ENCODE measurements at regions not wholly inside any gene's neighbourhood (a gene's known extent, or its start where the extent isn't known, plus 50 kb on each side); places are given as distances from the start of the nearest gene placed in this dataset.

GRCh38 chr22:27533105-27533745 is 268.3 kb downstream of the MN1 start:
- DNase-seq (ENCODE audit: low read depth in 3 of 3), result no peak

DNA sequence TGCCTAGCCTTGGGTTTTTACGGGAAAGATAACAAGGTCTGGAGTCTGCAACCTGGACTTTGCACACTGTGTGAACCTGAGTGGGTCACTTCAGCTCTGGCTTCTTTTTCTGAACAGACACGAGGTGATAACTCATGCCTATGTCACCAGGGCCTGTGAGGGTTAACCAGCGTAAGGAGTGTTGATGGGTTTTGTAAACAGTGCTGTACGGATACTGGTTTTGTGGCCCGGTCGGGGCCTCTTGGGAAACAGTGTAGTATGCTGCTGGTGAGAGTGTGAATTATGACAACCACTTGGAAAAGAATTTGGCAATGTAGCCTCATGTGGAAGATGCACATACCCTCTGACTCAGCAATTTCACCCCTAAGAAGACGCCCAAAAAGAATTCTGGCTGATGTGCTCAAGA is 266.8 kb downstream of the MN1 start:
- no peak for DNase-seq (ENCODE audit: low read depth in 3 of 3)

DNA sequence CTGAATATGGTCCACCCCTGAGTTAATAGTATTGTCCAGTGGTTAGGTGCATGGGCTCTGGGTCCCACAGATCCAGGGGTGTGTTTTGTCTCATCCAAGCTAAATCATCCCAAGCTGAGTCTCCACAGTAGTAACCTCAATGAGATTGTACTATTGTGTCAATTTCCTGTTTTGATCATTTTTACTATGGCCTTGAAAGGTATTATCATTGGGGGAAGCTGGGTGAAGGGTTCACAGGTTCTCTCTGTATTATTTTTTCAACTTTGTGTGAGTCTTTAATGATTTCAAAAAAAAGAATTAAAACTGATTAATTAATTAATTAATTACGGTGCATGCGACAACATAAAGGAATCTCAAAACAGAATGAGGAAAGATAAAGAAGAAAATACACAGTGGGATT is 266.1 kb downstream of the MN1 start:
- DNase-seq (ENCODE audit: low read depth in 3 of 3), result no peak

DNA sequence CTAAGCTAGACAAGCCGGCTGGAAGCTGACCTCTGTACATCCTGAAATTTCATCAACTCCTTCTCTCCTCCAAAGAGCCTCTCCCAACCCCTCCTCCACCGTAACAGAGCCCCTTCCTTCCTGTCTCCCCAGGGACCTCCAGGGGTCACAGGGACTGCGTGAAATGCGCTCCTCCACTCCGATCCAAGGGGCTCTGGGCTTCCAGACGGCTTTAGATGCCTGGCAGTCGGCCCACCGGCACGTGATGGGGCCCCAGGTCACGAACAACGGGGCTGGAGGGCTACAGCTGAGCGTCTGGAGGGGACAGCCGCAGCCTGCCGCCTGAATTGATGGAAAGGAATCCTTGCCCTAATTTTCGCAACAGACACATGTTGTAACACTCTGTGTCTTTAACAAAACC is 264.1 kb downstream of the MN1 start:
- no peak for DNase-seq (ENCODE audit: low read depth in 3 of 3)

GRCh38 chr22:27538666-27539065 is 262.9 kb downstream of the MN1 start:
- DNase-seq (ENCODE audit: low read depth in 3 of 3), result no peak

DNA sequence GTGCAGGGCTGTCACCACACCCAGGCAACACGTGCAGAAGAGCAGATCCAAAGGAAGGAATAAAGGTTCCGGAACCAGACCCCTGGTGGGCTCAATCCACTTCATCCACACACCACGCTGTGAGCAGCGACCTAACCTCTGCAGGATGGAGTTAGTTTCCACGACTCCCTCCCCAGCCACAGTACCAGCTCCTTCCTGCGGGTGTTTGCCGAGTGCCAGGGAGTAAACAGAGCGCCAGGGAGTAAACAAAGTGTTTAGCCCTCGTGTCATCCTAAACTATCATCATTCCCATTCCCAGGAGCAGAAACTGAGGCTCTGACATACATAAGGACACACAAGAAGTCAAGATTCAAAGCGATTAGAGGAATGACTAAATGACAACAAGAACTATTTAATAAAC is 261.3 kb downstream of the MN1 start:
- no peak for DNase-seq (ENCODE audit: low read depth in 3 of 3)

DNA sequence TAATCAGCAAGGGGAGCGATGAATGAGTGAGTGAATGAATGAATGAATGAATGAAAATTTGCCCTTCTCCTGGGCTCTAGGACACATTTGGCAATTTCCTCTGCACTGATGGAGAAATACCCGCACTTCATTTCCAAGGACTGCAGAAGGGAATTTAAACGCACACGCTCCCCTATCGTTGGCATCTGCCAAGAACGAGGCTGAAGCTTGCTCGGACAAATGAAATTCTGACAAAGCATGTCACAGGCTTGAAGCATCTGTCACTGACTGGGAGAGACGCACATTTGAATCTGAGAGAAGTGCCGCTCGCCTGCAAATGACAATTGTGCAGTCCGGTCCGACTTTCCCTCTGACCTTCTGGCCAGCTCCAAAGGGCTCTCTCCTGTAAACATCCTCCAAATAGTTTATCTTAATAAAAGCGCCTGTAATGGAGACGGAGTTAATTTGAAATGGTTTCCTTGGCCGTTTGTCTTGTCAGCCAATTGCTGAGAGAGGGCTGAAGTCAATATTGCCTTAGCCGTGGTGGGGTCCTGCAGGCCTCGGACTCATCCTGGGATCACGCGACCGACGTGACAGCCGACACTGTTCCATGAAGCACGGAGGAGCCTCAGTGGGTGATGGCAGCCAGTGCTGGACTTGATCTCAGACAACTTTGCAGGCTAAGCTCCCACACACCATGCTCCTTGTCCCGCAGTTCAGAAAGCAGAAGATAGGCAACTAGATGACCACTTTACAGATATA is 260.7 kb downstream of the MN1 start:
- DNase-seq (ENCODE audit: low read depth in 3 of 3), result no peak

- DNase-seq (ENCODE audit: low read depth in 3 of 3), result no peak
Measured at GRCh38 chr22:27541836-27542235, 259.7 kb downstream of the MN1 start.

DNA sequence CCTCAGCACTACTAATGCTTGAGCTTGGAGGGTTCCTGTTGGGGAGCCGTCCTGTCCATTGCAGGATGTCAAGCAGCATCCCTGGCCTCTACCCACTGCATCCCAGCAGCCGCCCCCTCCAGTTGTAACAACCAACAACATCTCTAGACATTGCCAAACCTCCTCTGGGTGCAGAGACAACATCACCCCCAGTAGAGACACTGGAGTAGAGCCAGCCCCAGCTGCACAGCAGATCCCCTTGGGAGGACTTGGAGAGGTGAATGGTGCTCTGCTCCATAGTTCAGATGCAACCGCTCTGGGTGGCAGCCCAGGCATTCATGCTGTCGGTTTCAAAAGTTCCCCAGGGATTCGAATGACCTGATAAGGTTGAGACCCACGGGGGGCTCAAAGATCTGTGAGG is 259.0 kb downstream of the MN1 start:
- no peak for DNase-seq (ENCODE audit: low read depth in 3 of 3)

- DNase-seq (ENCODE audit: low read depth in 3 of 3), result no peak
Measured at GRCh38 chr22:27543460-27543859, 258.1 kb downstream of the MN1 start.

DNA sequence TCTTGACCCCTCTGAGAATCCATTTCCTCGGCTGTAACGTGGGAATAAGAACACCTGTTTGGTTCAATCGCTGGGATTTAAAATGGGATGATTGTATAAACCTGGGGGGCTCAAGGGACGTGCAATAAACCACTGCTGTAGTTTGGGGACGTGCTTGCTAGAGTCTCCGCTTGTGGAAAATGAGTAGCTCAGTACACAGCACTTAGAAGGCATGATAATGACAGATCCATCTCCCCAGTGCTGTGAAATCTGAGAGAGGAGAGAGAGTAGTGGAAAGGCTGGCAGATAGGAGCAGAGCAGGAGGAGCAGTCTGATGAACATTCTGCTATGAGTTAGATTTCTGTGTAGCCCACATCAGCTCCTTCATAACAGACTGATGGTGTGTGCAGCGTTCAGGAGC is 256.5 kb downstream of the MN1 start:
- DNase-seq (ENCODE audit: low read depth in 3 of 3), result no peak

GRCh38 chr22:27546157-27546935 is 255.2 kb downstream of the MN1 start:
- no peak for DNase-seq (ENCODE audit: low read depth in 3 of 3)

- DNase-seq (ENCODE audit: low read depth in 3 of 3), result no peak
Measured at GRCh38 chr22:27551402-27551801, 250.2 kb downstream of the MN1 start.

DNA sequence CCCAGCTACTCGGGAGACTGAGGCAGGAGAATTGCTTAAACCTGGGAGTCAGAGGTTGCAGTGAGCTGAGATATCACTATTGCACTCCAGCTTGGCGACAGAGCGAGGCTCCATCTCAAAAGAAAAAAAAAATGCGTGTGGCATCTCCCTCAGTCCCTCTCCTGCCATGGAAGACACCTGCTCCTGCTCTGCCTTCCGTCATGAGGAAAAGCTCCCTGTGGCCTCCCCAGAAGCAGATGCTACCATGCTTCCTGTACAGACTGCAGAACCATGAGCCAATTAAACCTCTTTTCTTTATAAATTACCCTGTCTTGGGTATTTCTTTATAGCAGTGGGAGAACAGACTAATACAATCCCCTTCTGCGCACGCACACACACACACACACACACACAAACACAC is 249.4 kb downstream of the MN1 start:
- no peak for DNase-seq (ENCODE audit: low read depth in 3 of 3)

DNA sequence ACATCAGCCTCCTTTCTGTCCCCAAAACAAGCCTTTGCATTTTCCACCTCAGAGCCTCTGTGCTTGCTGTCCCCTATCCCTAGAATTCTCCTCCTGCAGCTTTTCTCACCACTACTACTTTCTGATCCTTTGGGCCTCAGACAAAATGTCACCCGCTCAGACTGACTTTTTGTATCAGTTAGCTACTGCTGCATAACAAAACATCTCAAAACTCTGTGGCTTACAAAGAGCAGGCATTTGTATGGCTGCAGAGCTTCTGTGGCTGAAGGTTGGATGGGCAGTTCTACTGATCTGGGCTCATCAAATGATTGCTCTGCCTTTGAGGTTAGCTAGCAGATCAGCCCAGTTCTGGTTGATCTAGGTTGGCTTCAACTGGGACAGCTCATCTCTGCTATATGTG is 248.7 kb downstream of the MN1 start:
- no peak for DNase-seq (ENCODE audit: low read depth in 3 of 3)

DNA sequence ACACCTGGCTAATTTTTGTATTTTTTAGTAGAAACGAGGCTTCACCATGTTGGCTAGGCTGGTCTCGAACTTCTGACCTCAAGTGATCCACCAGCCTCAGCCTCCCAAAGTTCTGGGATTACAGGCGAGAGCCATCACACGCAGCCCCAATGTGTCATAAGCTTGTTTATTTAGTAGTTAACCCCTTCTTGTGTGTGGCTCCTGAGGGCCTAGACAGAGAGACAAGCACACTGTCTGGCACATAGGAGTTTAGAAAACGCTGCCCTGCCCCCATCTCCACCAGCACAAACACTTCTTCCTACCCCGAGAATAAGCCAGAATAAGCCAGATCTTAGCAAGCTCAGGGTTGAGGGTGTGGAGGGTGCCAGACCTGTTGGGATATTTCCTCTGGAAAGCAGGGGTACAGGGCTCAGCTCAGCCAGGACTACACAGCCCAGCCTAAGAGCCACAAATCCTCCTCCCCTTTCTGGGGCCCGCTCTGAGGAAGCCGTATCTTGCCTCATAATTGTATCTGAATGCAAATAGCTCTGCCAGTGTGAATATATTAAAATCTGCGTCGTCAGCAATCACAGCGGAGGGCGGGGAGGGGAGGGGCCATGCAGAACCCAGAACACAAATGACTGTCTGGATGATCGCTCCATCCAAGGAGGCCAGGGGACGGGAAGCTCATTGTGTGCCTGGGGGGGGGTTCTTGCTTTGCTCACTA is 247.3 kb downstream of the MN1 start:
- no peak for DNase-seq (ENCODE audit: low read depth in 3 of 3)

DNA sequence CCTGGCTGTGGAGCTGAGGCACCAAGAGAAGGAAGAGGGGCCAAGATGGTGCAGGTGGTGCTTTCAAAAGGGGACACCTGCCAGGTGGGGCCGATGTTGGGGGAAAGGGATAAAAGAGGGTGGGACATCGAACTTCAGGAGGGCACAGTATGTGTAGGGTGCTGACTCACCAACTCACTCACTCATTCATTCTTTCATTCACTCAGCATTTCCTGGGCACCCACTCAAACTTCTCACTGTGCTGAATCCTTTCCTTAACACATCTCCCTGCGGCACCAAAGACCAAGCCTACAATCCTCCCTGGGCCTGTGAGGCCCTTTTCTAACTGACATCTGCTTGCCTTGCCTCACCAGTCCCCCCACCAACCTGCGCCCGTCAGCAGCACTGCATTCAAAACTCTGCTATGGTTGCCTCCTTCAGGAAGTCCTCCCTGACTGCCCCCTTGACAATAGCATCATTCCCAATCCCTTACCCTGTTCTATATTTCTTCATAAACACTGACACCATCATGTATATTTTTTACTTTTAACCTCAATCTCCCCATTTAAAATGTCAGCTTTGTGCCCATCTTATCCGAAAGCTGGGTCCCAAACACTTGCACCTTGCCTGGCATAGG is 246.6 kb downstream of the MN1 start:
- DNase-seq (ENCODE audit: low read depth in 3 of 3), result no peak

GRCh38 chr22:27556371-27556770 is 245.2 kb downstream of the MN1 start:
- no peak for DNase-seq (ENCODE audit: low read depth in 3 of 3)

- DNase-seq (ENCODE audit: low read depth in 3 of 3), result no peak
Measured at GRCh38 chr22:27557286-27558008, 244.1 kb downstream of the MN1 start.

- no peak for DNase-seq (ENCODE audit: low read depth in 3 of 3)
Measured at GRCh38 chr22:27558658-27559371, 242.7 kb downstream of the MN1 start.

GRCh38 chr22:27560781-27561180 is 240.8 kb downstream of the MN1 start:
- DNase-seq (ENCODE audit: low read depth in 3 of 3), result no peak

Data from stimulated activated CD4-positive, alpha-beta T cell treated with anti-CD3 and anti-CD28 coated beads, TNF-alpha, amount 100 ng/mL, for 4 hours (primary cell).